GM21717 (cell line): ENCODE measurements at regions not wholly inside any gene's neighbourhood (a gene's known extent, or its start where the extent isn't known, plus 50 kb on each side); places are given as distances from the start of the nearest gene placed in this dataset.
"Not testable (repeated sequence)": the region's sequence is repeated elsewhere in the genome, so short reads cannot be mapped to it uniquely, and the experiment has no call there.

Source experiments
- ATAC-seq: cut with Tn5 transposase; IDR thresholded peaks from one replicate; pipeline ENCODE4 v1.9.1; 2021; ENCODE audit warnings: mild to moderate bottlenecking, moderate library complexity; ENCODE audit not compliant: unreplicated experiment

DNA sequence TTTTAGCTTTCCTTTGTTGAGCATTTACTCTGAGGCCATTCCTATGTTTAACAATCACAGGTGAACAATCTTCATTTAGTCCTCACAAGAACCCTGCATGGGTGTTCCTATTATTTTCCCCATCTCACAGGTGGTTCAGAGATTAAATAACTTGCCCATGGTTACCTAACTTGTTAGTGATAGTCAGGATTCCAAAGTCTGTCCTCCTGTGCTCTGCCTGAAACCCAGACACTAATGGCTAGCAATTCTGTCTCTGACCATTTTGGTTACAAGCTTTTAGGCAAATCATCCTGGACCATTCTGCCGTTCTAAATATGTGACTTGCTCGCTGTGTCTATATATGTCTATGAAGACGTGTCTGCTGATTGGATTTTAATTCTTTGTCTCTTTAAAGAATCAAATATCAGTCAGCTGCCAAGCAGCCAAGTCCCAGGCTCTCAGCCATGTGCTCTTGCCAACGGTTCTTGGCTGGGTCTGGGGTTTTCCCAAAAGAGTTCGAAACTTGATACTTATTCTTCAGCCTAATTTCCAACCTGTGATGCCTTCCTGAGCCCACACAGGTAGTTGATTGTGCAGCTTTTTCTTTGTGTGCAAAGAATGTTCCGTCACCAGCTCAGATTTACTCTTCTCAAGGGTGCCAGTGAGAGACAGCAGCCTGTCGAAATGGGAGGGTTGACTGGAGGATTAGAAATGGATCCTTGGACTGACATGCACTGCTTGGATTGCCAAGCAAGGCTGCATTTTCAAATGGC, 121.7 kb downstream of the NREP start:
- no peak for ATAC-seq

DNA sequence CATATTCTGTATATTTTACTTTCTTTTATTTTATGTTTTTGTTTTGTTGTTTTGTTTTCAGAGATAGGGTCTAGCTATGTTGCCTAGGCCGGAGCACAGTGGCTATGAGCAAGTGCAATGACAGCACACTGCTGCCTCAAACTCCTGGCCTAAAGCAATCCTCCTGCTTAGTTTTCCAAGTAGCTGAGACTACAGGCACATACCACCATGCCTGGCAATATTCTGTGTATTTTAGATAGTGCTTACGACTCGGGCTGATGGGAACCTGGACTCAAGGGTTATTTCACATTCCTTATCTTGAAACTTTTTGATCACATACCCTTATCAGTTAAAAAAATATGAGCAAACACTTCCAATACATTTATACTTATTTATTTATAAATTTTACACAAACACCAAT, 119.0 kb upstream of the STARD4 start:
- no peak for ATAC-seq

DNA sequence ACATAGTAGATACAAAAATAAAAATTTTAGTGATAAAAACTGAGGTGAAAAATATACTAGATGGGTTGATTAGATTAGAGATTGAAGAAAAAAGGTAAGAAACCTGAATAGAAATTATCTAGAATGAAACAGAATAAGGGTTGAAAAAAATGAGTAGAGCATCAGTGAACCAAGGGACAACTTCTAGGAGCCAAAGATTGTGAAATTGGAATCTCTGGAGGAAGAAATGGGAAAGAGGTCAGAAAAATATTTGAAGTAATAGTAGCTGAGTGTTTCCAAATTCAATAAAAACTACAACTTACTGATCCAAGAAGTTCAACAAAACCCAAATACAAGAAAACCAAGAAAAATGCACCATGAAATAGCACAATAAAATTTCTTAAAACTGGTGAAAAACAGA, 116.6 kb upstream of the STARD4 start:
- no peak for ATAC-seq

DNA sequence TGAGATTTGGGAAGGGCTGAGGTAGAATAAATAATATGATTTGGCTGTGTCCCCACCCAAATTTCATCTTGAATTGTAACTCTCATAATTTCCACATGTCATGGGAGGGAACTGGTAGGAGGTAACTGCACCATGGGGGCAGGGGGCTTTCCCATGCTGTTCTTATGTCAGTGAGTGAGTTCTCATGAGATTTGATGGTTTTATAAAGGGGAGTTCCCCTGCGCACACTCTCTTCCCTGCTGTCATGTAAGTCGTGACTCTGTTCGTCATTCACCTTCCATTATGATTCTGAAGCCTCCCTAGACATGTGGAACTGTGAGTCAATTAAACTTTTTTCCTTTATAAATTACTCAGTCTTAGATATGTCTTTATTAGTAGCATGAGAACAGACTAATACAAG, 115.5 kb upstream of the STARD4 start:
- no peak for ATAC-seq

DNA sequence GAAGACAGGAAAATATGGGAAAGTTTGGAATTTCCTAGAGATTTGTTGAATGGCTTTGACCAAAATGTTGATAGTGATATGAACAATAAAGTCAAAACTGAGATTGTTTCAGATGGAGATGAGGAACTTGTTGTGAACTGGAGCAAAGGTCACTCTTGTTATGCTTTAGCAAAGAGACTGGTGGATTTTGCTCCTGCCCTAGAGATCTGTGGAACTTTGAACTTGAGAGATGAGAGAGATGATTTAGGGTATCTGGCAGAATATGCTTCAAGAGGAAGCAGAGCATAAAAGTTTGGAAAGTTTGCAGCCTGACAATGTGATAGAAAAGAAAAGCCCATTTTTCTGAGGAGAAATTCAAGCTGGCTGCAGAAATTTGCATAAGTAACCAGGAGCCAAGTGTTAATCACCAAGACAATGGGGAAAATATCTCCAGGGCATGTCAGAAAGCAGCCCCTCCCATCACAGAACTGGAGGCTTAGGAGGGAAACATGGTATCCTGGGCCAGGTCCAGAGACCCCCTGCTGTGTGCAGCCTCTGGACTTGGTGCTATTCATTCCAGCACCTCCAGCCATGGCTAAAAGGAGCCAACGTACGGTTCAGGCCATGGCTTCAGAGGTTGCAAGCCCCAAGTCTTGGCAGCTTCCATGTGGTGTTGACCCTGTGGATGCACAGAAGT, 114.3 kb upstream of the STARD4 start:
- no peak for ATAC-seq

DNA sequence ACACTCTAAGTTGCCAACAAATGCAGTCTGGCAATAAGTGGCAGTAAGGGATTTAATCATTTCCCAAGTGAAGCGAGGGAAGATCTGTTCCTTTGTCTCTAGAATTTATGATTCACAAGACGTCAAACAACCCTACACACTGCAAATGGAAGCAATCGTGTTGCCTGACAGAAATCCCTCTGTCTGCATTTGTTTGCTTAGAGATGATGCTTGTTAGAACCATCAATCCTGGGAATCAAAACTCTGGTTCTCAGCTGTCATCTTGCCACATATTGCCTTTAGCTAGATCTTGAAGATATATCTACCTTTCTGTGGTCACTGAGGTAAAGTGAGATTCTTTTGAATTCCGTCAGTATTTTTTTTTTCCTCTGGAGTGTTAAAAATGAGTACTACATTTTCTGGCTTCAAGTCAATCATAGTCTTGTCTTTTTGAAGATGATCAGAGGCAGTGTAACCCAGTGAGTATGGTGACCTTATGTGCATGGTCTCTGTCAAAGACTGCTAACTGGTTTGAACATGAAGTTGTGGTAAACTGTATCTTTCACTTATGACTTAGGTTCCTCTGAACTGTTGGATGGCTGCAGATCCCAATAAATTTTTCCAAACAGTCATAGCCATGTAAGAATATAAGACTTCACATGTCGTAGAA, 106.4 kb upstream of the STARD4 start:
- no peak for ATAC-seq

DNA sequence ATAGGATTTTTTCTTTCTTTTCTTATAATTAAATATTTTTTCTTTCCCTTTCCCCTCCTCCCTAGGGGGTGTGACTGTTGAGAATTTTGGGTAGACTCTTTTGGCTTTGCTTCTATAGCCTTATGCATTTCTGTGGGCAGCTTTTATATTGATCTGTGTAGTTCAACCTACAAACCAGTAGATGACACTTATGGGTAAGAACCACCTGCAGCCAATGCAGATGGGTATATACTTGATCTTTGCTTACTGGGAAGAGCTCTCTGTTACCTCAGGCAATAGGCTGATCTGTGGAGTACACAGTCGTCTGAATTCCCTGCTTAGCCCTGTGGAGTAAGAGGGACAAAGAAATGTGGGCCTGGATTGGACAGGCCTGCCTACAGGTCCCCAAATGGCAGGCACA, 102.7 kb upstream of the STARD4 start:
- no peak for ATAC-seq

DNA sequence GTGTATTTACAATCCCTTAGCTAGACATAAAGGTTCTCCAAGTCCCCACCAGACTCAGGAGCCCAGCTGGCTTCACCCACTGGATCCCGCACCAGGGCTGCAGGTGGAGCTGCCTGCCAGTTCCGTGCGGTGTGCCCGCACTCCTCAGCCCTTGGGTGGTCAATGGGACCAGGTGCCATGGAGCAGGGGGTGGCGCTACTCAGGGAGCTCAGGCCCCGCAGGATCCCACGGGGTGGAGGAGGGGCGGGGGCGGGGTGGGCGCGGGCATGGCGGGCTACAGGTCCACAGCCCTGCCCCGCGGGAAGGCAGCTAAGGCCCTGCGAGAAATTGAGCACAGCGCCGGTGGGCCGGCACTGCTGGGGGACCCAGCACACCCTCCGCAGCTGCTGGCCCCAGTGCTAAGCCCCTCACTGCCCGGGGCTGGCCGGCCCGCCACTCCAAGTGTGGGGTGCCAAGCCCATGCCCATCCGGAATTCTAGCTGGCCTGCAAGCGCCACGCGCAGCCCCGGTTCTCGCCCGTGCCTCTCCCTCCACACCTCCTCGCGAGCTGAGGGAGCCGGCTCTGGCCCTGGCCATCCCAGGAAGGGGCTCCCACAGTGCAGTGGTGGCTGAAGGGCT, 99.8 kb upstream of the STARD4 start:
- not testable (repeated sequence) for ATAC-seq

DNA sequence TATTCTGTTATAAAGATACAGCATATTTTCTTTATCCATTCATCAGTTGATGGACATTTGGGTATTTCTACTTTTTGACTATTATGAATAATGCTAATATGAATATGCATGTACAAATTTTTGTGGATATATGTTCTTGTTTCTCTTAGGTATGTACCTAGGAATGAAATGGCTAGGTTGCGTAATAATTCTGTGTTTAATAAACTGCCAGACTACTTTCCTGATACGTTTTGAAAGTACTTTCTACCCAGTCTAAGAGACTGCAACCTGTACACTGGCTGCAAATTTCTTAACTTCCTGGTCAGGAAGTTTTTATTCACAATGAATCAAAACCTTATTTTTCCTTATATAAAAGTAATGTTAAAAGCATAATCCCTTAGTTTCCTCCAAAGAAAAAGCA, 93.9 kb upstream of the STARD4 start:
- ATAC-seq, result no peak

DNA sequence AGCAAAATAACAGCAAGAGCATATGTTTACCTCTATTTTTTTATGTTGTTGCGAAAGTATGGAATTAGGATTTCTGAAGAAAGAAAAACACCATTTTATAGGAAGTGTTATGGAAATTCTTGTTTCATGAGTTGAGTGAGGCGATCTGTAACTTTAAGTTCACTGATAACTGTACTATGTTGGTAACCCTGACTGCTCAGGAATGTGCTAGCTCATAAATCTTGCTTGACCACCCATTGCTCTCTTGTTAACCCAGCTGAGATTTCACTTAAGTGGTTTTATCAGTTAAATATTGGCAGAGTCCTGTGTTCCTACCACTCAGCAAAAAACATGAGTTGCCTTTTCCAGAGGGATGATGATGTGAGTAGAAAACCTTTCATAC, 91.1 kb upstream of the STARD4 start:
- no peak for ATAC-seq

DNA sequence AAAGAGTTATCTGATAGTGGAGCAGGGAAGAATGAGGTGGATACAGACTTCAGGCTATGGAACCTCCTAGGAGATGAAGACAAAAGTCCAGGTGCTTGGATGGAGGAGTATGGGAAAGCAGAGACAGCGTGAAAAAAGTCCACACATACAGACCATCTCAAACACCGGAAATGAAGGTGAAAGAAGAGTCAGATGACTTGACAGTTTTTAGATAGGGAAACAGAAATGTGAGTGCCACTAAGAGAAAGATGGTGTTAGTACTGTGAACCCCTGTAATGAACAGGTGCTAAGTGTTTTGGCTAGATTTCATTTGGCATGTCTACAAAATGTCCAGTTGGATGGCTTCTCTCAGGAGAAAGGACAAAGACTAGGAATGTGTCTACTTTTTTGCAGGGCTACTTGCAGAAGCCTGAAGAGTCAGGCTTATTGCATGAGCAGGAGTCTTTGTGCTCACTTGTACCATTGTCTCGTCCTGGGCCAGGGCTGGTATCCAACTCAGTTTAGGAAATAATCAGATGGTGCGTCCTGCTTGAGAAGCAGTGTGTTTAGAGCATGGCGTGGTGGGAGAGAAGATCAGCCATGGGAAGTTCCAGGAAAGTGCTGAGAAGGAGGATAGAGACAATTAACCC, 90.6 kb upstream of the STARD4 start:
- ATAC-seq, result no peak

DNA sequence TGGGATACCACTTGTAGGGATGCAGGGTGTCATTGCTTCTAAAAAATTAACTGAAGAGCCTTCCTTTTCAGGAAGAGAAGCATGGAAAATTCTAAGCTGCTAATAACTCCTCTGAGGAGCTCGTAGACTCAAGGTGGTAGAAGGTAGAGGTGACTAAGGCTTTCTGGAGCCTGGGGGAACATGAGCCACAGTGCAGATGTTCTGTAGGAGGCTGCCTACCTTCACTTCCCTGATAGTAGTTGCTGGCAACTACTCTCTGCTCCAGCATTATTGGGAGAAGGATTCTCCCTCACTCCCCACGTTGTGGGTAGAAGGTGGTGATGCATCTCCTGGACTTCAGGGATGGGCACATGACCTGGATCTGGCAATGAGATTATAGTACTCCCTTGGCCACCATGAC, 86.7 kb upstream of the STARD4 start:
- ATAC-seq, result no peak

DNA sequence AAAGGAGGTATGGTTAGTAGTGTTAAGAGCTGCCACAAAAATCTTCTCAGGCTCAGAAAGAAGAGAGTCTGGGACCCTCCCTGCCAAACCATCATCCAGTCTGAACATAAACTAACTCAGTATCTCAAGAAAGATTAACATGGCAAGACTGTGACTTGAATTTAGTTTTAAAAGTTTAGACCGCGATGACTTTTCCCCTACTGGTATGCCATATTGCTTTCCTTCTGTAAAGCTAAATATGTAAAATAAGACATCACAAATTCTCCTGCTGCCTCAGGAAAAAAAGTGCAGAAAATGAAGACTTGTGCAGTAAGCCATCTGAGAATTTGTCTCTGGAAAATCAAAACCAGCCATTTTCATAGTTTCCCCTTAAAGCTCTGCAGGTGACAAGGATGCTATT, 85.2 kb upstream of the STARD4 start:
- ATAC-seq, result no peak

DNA sequence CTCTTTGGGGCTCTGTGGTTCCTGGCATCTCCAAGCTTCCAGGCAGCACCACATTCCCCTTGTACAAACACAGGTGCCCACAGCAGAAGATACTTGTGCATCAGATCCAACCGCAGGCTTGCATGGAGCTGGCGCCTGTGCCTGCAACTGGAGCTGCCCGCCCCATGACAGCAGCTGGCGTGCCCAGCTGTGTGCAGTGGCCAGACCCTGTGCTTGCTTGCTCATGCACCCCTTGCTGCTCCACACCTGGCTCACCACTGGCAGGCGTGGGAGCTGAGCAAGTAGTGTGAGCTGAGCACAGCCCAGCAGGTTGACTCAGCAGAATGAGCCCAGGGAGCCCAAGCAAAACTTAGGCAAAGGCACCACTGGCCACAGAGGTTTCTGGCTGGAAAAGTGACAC, 84.4 kb upstream of the STARD4 start:
- ATAC-seq, result no peak

DNA sequence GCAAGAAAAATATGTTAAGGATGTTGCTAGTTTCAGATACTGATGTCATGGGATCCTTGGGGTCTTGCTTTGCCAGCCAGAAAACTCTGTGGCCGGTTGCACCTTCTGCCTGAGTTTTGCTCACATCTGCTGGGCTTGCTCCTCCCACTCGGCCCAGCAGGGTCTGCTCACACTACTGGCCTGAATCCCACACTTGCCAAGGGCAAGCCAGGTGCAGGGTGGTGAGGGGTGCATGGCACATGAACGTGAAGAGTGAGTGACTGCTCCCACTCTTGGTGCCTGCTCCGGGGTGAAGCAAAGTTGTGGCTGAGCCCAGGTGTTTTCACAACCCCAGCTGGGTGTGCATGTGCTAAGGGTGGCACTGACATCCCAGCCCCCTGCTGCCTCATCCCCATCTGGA, 83.1 kb upstream of the STARD4 start:
- no peak for ATAC-seq

DNA sequence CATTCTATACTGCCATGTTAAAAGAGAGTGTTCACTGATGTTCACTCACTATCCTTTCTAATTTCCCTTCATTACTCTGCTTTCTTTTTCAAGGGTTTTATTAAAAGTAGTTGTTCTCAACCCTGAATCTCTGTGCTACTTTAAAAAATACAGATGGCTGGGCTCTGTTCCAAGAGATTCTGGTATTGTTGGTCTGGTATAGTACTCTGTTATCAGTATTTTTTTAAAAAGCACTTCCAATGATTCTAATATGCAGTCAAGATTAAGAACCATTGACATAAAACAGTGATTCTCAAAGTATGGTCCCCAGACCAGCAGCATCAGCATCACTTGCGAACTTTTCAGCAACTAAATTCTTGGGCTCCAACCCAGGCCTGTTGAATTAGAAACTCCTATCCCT, 77.0 kb upstream of the STARD4 start:
- ATAC-seq, result no peak

DNA sequence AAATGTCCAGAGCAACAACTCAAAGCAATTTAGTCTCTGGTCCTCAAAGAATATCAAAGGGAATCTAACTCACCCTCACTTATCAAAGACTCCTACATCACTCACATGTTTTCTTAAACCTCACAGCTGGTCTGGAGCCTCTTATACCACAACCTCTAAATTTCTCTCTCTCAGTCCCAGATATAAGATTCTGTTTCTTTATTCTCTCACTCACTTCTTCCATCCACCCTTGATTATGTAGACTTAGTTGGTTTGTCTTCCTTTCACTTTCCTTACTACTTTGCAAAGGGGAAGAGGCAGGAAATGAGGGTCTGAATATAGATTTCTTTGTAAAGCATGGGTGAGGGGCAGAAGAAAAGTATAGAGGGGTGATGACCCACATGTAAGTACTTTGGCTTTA, 75.4 kb upstream of the STARD4 start:
- ATAC-seq, result no peak

DNA sequence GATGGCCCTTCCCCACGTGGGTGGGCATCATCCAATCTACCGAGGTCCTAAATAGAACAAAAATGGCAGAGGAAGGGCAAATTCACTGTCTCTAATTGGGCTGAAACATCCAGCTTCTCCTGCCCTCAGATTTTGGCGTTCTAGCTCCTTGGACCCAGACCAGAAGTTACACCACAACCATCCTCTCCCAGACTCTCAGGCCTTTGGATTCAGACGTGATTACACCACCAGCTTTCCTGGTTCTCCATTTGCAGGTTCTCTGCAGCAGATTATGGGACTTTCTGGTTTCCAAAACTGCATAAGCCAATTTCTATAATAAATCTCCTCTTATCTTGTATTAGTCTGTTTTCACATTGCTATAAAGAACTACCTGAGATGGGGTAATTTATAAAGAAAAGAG, 73.6 kb upstream of the STARD4 start:
- no peak for ATAC-seq

DNA sequence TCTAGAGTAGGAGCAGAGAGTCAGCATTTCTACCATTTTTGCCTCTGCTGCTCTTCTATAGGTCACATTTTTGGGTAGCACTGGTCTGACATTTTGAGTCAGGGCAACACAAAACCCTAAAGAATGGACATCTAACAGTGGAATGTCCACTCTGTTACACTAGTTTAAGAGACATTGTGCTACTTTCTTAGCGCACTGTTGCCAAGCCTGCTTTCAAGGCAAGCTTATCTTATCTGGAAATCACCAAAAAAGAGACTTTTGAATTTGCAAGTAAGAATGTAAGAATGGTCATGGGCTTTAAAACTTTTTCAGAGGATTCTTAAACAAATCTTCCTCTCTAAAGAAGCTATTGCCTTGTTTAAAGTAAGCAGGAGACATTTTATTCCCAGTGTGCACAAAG, 73.0 kb upstream of the STARD4 start:
- no peak for ATAC-seq

DNA sequence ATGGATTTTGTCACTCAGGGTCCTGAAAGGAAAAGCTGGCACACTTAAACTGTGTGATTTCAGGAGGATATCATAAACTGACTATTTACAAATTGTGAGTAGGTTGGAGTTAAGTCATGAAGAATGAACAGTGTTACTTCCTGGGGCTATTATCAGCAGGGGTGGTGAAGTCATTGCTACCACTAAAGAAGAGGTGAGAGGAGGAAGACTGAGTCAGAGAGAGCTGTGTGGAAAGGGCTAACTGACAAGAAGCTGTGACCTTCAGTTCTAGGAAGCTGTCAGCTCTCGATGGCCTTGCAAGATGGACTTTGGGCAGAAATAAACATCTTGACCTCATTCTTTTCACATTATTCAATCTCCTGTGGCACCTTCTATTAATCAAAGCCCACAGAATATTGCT, 72.3 kb upstream of the STARD4 start:
- no peak for ATAC-seq

DNA sequence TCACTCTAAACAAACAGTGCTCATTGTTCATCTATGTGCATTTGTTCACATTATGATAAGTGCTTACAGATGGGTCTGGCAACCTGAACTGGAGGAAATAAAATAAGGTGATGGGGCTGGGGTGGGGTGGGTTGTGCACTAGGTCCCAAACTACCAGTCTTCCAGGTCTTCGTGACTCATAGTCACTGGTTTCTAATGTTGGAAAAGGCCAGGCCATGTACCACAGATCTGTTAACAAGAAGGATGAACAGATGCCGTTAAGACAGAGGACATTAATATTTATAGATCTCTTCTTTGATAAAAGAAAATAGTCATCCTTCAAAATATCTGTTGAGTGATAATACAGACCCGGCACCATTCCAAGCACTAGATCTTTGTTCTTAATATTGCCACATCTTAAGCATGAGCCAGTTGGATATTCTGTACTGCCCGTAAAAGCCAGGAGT, 71.4 kb upstream of the STARD4 start:
- ATAC-seq, result no peak
